GM12873 (cell line): ENCODE measurements at regions not wholly inside any gene's neighbourhood (a gene's known extent, or its start where the extent isn't known, plus 50 kb on each side); places are given as distances from the start of the nearest gene placed in this dataset.

Source experiments
- CTCF ChIP-seq: IDR thresholded peaks from 2 replicates; pipeline ENCODE4 v1.5.1; 2012; ENCODE audit warnings: low read depth, mild to moderate bottlenecking, moderate library complexity, low read length, control low read depth; ENCODE audit not compliant: insufficient read depth; ENCODE audit errors: missing control alignments

DNA sequence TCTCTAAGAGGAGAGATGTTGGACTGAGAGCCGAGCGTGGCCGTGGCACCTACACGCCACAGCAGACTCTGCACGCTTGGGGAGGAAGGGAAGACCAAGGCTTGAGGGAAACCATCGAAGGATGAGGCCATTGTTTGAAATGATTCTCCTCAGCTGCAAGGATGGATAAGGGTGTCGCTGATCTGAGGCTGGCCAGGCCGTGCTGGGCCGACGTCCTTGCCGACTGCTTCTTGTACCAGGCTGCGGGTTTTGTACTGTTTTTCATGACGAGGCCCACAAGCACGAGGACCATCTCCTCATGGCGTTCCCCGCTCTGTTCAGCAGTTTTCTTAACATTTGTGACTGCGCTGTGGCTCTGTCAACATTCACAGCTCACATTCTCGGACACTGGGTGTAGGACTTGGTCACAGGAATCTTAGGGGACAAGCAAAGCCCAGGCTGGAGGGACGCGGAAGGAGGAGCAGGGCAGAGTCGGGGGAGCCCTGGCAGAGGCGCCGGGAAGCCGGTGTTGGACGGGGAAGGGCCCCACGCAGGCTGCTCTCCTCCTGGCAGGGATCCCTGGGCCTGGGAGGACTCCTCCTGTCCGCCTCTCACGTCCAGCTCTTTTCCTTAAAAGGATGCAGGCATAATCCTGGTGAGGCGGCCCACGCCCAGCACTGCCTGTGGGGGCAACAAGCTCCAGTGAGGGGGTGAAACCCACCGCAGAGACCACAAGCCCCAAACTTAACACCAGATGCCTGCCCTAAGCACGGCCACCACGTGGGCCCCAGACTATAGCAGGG is 259.0 kb upstream of the SALL3 start:
- TF ChIP-seq CTCF: no peak

GRCh38 chr18:78721238-78721875 is 258.3 kb upstream of the SALL3 start:
- TF ChIP-seq CTCF: no peak

DNA sequence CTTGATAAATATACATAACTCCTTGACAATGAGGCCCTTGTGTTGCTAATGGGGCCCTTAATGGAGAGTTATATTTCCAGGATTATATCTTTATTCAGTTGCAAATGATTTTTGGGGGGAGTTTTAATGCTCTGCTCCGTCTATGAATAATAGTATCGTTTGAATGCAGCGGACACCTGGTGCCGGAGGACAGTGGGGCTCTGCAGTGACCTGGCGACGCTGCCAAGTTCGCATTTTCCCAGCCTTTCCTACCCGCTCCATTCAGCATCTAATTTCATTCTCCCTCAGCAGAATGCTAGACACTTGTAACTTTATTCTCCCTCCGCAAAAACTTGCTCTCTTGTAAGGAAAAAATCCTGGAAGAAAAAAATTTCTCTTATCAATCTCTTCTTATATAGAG is 257.6 kb upstream of the SALL3 start:
- TF ChIP-seq CTCF: no peak

DNA sequence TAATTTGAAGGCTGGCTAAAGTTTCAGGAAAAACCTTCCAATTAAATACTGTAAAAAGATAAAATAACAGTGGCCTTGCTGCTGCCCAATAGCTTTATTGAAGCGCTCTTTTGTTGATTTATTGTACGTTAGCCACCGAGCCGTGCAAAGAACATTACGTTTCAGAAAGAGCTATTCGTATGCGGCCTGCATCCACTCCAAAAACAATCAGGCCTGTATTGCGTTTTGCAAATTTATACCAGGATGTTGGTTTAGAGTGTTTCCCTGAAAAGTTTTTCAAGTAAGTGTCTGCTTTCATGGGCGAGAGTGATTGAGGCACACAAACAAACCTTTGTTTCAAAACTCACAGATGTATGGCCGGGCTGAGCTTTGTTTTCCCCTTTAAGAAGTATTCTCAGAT is 257.2 kb upstream of the SALL3 start:
- TF ChIP-seq CTCF: no peak

GRCh38 chr18:78722929-78723710 is 256.5 kb upstream of the SALL3 start:
- no peak for TF ChIP-seq CTCF

DNA sequence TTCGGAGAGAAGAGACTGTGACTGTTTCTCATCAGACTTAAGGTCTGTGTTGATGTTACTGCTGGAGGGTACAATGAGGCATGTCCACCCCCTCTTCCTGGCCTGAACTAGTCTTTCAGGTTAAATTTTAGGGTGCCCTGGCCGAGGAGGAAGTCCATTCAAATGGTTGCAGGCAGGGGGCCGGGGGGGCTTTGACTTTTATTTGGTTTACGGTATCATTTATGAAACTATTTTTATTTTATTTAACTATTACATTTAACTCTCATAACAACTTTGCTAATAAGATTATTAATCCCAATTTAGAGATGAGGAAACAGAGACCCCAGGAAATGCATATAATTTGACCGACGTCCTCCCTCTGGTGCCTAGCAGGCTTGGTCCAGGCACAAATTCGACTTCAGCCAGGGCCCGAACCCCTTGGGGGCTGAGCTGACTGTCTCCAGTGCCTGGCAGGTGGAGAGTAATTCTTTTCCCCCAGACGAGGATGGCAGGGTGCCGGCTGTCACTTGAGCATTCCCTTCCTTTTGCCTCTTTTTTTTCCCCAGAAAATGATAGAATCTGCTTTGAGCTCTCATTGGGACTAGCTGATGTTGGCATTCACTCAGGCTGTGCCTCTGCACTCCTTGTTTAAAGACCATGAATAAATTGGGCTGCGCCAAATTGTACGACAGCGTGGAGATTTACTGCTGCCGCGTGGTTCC is 255.3 kb upstream of the SALL3 start:
- no peak for TF ChIP-seq CTCF
